GM12878 (cell line): ENCODE measurements at regions not wholly inside any gene's neighbourhood (a gene's known extent, or its start where the extent isn't known, plus 50 kb on each side); places are given as distances from the start of the nearest gene placed in this dataset.

Experiments used
- BCL3 ChIP-seq: IDR thresholded peaks from 2 replicates; pipeline ENCODE4 v1.6.1; 2011; ENCODE audit warnings: borderline replicate concordance, low read depth, mild to moderate bottlenecking, moderate library complexity, low read length; ENCODE audit not compliant: insufficient read depth, poor library complexity, severe bottlenecking
- IKZF1 ChIP-seq: fragments of 450-650 bp; conservative IDR thresholded peaks from 2 replicates; pipeline ENCODE4 v1.6.1; 2017; ENCODE audit warnings: antibody characterized with exemption, mild to moderate bottlenecking
- KDM1A ChIP-seq: fragments of 200-600 bp; sonication (generic); IDR thresholded peaks from 2 replicates; pipeline ENCODE4 v1.6.1; 2016; ENCODE audit warnings: borderline replicate concordance
- MTA2 ChIP-seq: fragments of 450-650 bp; IDR thresholded peaks from 2 replicates; pipeline ENCODE4 v1.6.1; 2016; ENCODE audit warnings: low read depth, mild to moderate bottlenecking, moderate library complexity
- NR2F1 ChIP-seq: fragments of 450-650 bp; conservative IDR thresholded peaks from 2 replicates; pipeline ENCODE4 v1.6.1; 2017; ENCODE audit warnings: mild to moderate bottlenecking
- POLR2AphosphoS2 ChIP-seq: IDR thresholded peaks from 2 replicates; pipeline ENCODE4 v1.6.1; 2011; ENCODE audit warnings: low read depth, mild to moderate bottlenecking, low read length, improper control_type of control experiment, moderate library complexity
- POLR2AphosphoS5 ChIP-seq: IDR thresholded peaks from 2 replicates; pipeline ENCODE4 v1.6.1; 2011; ENCODE audit warnings: mild to moderate bottlenecking, low read length, inconsistent platforms
- RAD51 ChIP-seq: fragments of 450-650 bp; IDR thresholded peaks from 2 replicates; pipeline ENCODE4 v1.6.1; 2016; ENCODE audit warnings: moderate library complexity, mild to moderate bottlenecking, inconsistent platforms
- TCF12 ChIP-seq: IDR thresholded peaks from 2 replicates; pipeline ENCODE4 v1.6.1; 2011; ENCODE audit warnings: low read depth, mild to moderate bottlenecking, low read length
- ZNF24 ChIP-seq: fragments of 450-650 bp; IDR thresholded peaks from 2 replicates; pipeline ENCODE4 v1.6.1; 2017; ENCODE audit warnings: antibody characterized with exemption, mild to moderate bottlenecking
- ZNF622 ChIP-seq: fragments of 450-650 bp; IDR thresholded peaks from 2 replicates; pipeline ENCODE4 v1.6.1; 2017; ENCODE audit warnings: mild to moderate bottlenecking, inconsistent platforms
- TF ChIP-seq, protein P1 (sequence below): IDR thresholded peaks from 2 replicates; pipeline ENCODE4 v1.6.1; 2012; ENCODE audit warnings: low read length, inconsistent platforms

DNA sequence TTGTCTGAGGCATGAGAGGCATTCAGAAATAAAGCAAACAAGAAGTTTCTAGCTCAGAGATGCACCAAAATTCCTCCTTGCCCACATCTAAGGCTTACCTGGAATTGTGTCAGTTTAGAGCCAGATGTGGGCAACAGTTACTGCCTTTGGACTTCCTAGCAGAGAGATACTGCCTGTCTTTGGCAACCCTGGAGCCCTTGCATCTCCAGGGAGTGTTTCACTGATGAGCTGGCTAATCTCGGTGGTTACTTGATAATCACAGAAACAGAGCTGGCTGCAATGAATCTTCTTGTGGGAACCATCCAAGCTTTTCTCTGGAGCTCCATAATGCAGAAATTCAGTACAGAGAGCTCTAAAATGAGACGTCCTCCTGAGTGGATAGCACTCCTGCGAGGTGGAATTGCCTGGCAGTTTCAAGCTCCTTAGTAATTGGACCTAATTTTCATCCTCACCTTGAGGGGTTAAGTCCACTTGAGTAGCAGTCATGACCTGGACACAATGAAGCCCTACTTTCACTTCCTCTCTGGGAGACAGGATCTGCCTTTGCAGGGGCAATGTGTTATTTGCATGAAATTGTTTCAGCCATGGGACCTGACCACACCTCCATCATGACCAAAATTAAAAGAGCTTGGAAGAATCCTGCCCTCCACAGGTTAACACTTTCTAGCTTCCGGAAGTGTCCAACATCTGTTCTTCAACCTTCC lies 108.8 kb upstream of the ARHGAP5 start (continued):
- TF ChIP-seq, protein P1, sequence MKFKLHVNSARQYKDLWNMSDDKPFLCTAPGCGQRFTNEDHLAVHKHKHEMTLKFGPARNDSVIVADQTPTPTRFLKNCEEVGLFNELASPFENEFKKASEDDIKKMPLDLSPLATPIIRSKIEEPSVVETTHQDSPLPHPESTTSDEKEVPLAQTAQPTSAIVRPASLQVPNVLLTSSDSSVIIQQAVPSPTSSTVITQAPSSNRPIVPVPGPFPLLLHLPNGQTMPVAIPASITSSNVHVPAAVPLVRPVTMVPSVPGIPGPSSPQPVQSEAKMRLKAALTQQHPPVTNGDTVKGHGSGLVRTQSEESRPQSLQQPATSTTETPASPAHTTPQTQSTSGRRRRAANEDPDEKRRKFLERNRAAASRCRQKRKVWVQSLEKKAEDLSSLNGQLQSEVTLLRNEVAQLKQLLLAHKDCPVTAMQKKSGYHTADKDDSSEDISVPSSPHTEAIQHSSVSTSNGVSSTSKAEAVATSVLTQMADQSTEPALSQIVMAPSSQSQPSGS, result no peak
- peak; percentile 51; the same call in 1 of the 2 replicates for TF ChIP-seq NR2F1
- TF ChIP-seq IKZF1, result peak; percentile 82
- TF ChIP-seq POLR2AphosphoS2, result no peak
- TF ChIP-seq RAD51, result no peak
- no peak for TF ChIP-seq ZNF622
- no peak for TF ChIP-seq TCF12
- TF ChIP-seq MTA2, result peak; percentile 54; the same call in 1 of the 2 replicates
- no peak for TF ChIP-seq KDM1A
- TF ChIP-seq ZNF24, result no peak
- no peak for TF ChIP-seq POLR2AphosphoS5
- no peak for TF ChIP-seq BCL3
